ENCODE measurements at regions not wholly inside any gene's neighbourhood (a gene's known extent, or its start where the extent isn't known, plus 50 kb on each side); places are given as distances from the start of the nearest gene placed in this dataset.
A peak's percentile ranks its signal among the peaks of the same experiment; 100 is the strongest.

GRCh38 chr14:34246206-34246605, 215.8 kb downstream of the SPTSSA start:
- DNase-seq (ENCODE audit: low spot score) = no peak

- DNase-seq (ENCODE audit: low spot score) = no peak
These were observed 218.6 kb downstream of the SPTSSA start for GRCh38 chr14:34243401-34243800.

- no peak for DNase-seq (ENCODE audit: low spot score)
These were observed 219.0 kb downstream of the SPTSSA start for GRCh38 chr14:34243001-34243400.

GRCh38 chr14:34241185-34241711, 220.8 kb downstream of the SPTSSA start:
- no peak for DNase-seq (ENCODE audit: low spot score)

- DNase-seq (ENCODE audit: low spot score) = no peak
These were observed 223.4 kb downstream of the SPTSSA start for GRCh38 chr14:34238610-34239009.

GRCh38 chr14:34237677-34238076, 224.4 kb downstream of the SPTSSA start:
- no peak for DNase-seq (ENCODE audit: low spot score)

- no peak for DNase-seq (ENCODE audit: low spot score)
These were observed 225.0 kb downstream of the SPTSSA start for GRCh38 chr14:34237081-34237480.

GRCh38 chr14:34235643-34236300, 226.3 kb downstream of the SPTSSA start:
- no peak for DNase-seq (ENCODE audit: low spot score)

GRCh38 chr14:34234258-34234657, 227.8 kb downstream of the SPTSSA start:
- DNase-seq (ENCODE audit: low spot score) = no peak

GRCh38 chr14:34233619-34234018, 228.4 kb downstream of the SPTSSA start:
- no peak for DNase-seq (ENCODE audit: low spot score)

GRCh38 chr14:34232790-34233189, 229.2 kb downstream of the SPTSSA start:
- DNase-seq (ENCODE audit: low spot score) = no peak

- no peak for DNase-seq (ENCODE audit: low spot score)
These were observed 230.4 kb downstream of the SPTSSA start for GRCh38 chr14:34231626-34232025.

- DNase-seq (ENCODE audit: low spot score) = no peak
These were observed 232.9 kb downstream of the SPTSSA start for GRCh38 chr14:34229140-34229539.

- no peak for DNase-seq (ENCODE audit: low spot score)
These were observed 233.4 kb downstream of the SPTSSA start for GRCh38 chr14:34228650-34228976.

- peak; percentile 61 for DNase-seq (ENCODE audit: low spot score)
These were observed 234.0 kb downstream of the SPTSSA start for GRCh38 chr14:34227834-34228649.

- no peak for DNase-seq (ENCODE audit: low spot score)
These were observed 237.8 kb downstream of the SPTSSA start for GRCh38 chr14:34224221-34224620.

- no peak for DNase-seq (ENCODE audit: low spot score)
These were observed 238.5 kb downstream of the SPTSSA start for GRCh38 chr14:34223373-34224148.

- no peak for DNase-seq (ENCODE audit: low spot score)
These were observed 239.2 kb downstream of the SPTSSA start for GRCh38 chr14:34222867-34223266.

GRCh38 chr14:34222122-34222521, 239.9 kb downstream of the SPTSSA start:
- DNase-seq (ENCODE audit: low spot score) = no peak

- no peak for DNase-seq (ENCODE audit: low spot score)
These were observed 241.1 kb downstream of the SPTSSA start for GRCh38 chr14:34220921-34221320.

- DNase-seq (ENCODE audit: low spot score) = no peak
These were observed 241.7 kb downstream of the SPTSSA start for GRCh38 chr14:34220378-34220706.

- DNase-seq (ENCODE audit: low spot score) = no peak
These were observed 242.2 kb downstream of the SPTSSA start for GRCh38 chr14:34219661-34220377.
